ENCODE measurements at regions not wholly inside any gene's neighbourhood (a gene's known extent, or its start where the extent isn't known, plus 50 kb on each side); places are given as distances from the start of the nearest gene placed in this dataset.

GRCh38 chr13:95387733-95388207 lies 86.5 kb upstream of the ABCC4 start:
- DNase-seq (ENCODE audit: low read depth): no peak
- TF ChIP-seq CTCF (IDR thresholded peaks at IDR 0.05; ENCODE audit: insufficient read depth, low read depth, low read length): no peak
- no peak overlapping the region for H3K4me3 ChIP-seq (ENCODE audit: low read depth, low read length)

- no peak overlapping the region for H3K4me3 ChIP-seq (ENCODE audit: low read depth, low read length)
- no peak for DNase-seq (ENCODE audit: low read depth)
- TF ChIP-seq CTCF (IDR thresholded peaks at IDR 0.05; ENCODE audit: insufficient read depth, low read depth, low read length): no peak
Observed at GRCh38 chr13:95388420-95389079, 87.3 kb upstream of the ABCC4 start.

GRCh38 chr13:95391362-95391761 lies 90.1 kb upstream of the ABCC4 start:
- H3K4me3 ChIP-seq (ENCODE audit: low read depth, low read length): no peak overlapping the region
- no peak for TF ChIP-seq CTCF (IDR thresholded peaks at IDR 0.05; ENCODE audit: insufficient read depth, low read depth, low read length)
- no peak for DNase-seq (ENCODE audit: low read depth)

- DNase-seq (ENCODE audit: low read depth): no peak
- no peak overlapping the region for H3K4me3 ChIP-seq (ENCODE audit: low read depth, low read length)
- no peak for TF ChIP-seq CTCF (IDR thresholded peaks at IDR 0.05; ENCODE audit: insufficient read depth, low read depth, low read length)
Observed at GRCh38 chr13:95391785-95392184, 90.5 kb upstream of the ABCC4 start.

GRCh38 chr13:95392597-95392996 lies 91.3 kb upstream of the ABCC4 start:
- no peak for TF ChIP-seq CTCF (IDR thresholded peaks at IDR 0.05; ENCODE audit: insufficient read depth, low read depth, low read length)
- no peak for DNase-seq (ENCODE audit: low read depth)
- H3K4me3 ChIP-seq (ENCODE audit: low read depth, low read length): no peak overlapping the region

- no peak for TF ChIP-seq CTCF (IDR thresholded peaks at IDR 0.05; ENCODE audit: insufficient read depth, low read depth, low read length)
- peak overlapping the region; percentile 54 for H3K4me3 ChIP-seq (ENCODE audit: low read depth, low read length)
- DNase-seq (ENCODE audit: low read depth): no peak
Observed at GRCh38 chr13:95403349-95404140, 102.3 kb upstream of the ABCC4 start.

Measured in fibroblast of villous mesenchyme (primary cell).